Kidney (tissue), 13 donors: ENCODE measurements at regions not wholly inside any gene's neighbourhood (a gene's known extent, or its start where the extent isn't known, plus 50 kb on each side); places are given as distances from the start of the nearest gene placed in this dataset.

ENCODE experiments used
- DNase-seq, 5 donors: peaks; one replicate each; pipeline ENCODE4 v3.0.0-alpha.2; 2013 to 2020
- FAIRE-seq: peaks from 2 replicates; lab custom pipeline; 2012; peaks lifted over from hg19 to GRCh38; lab: Jason Lieb, UNC
- H3K27ac ChIP-seq, 2 donors: one replicate each; pipeline ENCODE4 v1.7.0; 2013; ENCODE audit warnings: low read depth in 2 of 2, low read length in 2 of 2, inconsistent platforms in 1 of 2
- H3K27me3 ChIP-seq: one replicate; pipeline ENCODE4 v1.7.1; 2013; ENCODE audit warnings: low read length, inconsistent platforms; ENCODE audit not compliant: control insufficient read depth, insufficient read depth
- H3K36me3 ChIP-seq, 3 donors: one replicate each; pipeline versions ENCODE4 v1.7.0 to v1.7.1; 2013; ENCODE audit warnings: low read length in 3 of 3, control low read depth in 1 of 3, inconsistent platforms in 1 of 3; ENCODE audit not compliant: insufficient read depth in 3 of 3, control insufficient read depth in 2 of 3
- H3K4me1 ChIP-seq, 3 donors: one replicate each; pipeline versions ENCODE4 v1.7.0 to v1.7.1; 2013; ENCODE audit warnings: low read length in 3 of 3, inconsistent platforms in 1 of 3, low read depth in 1 of 3; ENCODE audit not compliant: control insufficient read depth in 2 of 3, insufficient read depth in 2 of 3
- H3K4me3 ChIP-seq, 3 donors: one replicate each; pipeline versions ENCODE4 v1.7.0 to v1.8.1; 2013; ENCODE audit warnings: low read length in 3 of 3, control low read depth in 1 of 3, inconsistent platforms in 1 of 3
- H3K9ac ChIP-seq, 3 donors: one replicate each; pipeline versions ENCODE4 v1.7.0 to v1.7.1; 2013; ENCODE audit warnings: low read length in 3 of 3, control low read depth in 1 of 3, inconsistent platforms in 1 of 3
- H3K9me3 ChIP-seq, 3 donors: one replicate each; pipeline versions ENCODE4 v1.7.0 to v1.7.1; 2013; ENCODE audit warnings: low read length in 3 of 3, control low read depth in 1 of 3, inconsistent platforms in 1 of 3; ENCODE audit not compliant: control insufficient read depth in 2 of 3, insufficient read depth in 1 of 3
- CTCF ChIP-seq: IDR thresholded peaks from 3 replicates; pipeline ENCODE4 v1.5.1; 2012; ENCODE audit warnings: mild to moderate bottlenecking, moderate library complexity, borderline replicate concordance; ENCODE audit not compliant: insufficient read depth; ENCODE audit errors: extremely low read depth
- intact Hi-C: fragments of 100-400 bp; cut with DNase I; formaldehyde crosslinking; loops from one replicate; pipeline ENCODE4 v1.11.1; 2022
- donor health status: control.
- donor health status: control.
- donor health status: control.
- donor health status: control.
- donor health status: control.
- donor health status: DM: yes; HTN: yes; CAD: no.
- donor health status: Normal renal cell carcinoma (clear cell type).

- no peaks in the 10 kb centered on the region for H3K4me1 ChIP-seq
- no peak for TF ChIP-seq CTCF
These were observed 143.8 kb downstream of the EFNB2 start for GRCh38 chr13:106391681-106392080.

GRCh38 chr13:106391271-106391670 lies 144.2 kb downstream of the EFNB2 start:
- intact Hi-C loops: no loop called here
- Histone ChIP-seq H3K4me1 (no peaks in the 10 kb centered on the region), H3K4me3 (no peak overlapping the region), H3K9me3 (no peaks in the 10 kb centered on the region), H3K9ac (no peak overlapping the region), H3K27me3 (no peaks in the 10 kb centered on the region), H3K27ac (no peak overlapping the region), H3K36me3 (no peaks in the 10 kb centered on the region)
- FAIRE-seq: no peak
- no peak for DNase-seq
- no peak for TF ChIP-seq CTCF

More at GRCh38 chr13:106391681-106392080, 143.8 kb downstream of the EFNB2 start:
- intact Hi-C loops: no loop called here
- H3K9me3 ChIP-seq: no peaks in the 10 kb centered on the region
- H3K27ac ChIP-seq: no peak overlapping the region
- H3K27me3 ChIP-seq: no peaks in the 10 kb centered on the region
- no peak overlapping the region for H3K9ac ChIP-seq
- H3K4me3 ChIP-seq: no peak overlapping the region
- no peaks in the 10 kb centered on the region for H3K36me3 ChIP-seq
- FAIRE-seq: no peak
- DNase-seq: no peak

GRCh38 chr13:106390367-106390766 lies 145.1 kb downstream of the EFNB2 start:
- no peak for TF ChIP-seq CTCF
- FAIRE-seq: no peak
- Histone ChIP-seq H3K9ac (no peak overlapping the region), H3K4me1 (no peaks in the 10 kb centered on the region), H3K27ac (no peak overlapping the region), H3K27me3 (no peaks in the 10 kb centered on the region), H3K9me3 (no peaks in the 10 kb centered on the region), H3K36me3 (no peaks in the 10 kb centered on the region), H3K4me3 (no peak overlapping the region)
- no peak for DNase-seq
- intact Hi-C loops: no loop called here

- DNase-seq: no peak
- H3K27ac ChIP-seq: no peak overlapping the region
- no peak for TF ChIP-seq CTCF
- H3K4me1 ChIP-seq: no peaks in the 10 kb centered on the region
- no peaks in the 10 kb centered on the region for H3K9me3 ChIP-seq
- no peaks in the 10 kb centered on the region for H3K36me3 ChIP-seq
- intact Hi-C loops: no loop called here
- no peak overlapping the region for H3K9ac ChIP-seq
- H3K4me3 ChIP-seq: no peak overlapping the region
- FAIRE-seq: no peak
- no peaks in the 10 kb centered on the region for H3K27me3 ChIP-seq
These were observed 149.8 kb downstream of the EFNB2 start for GRCh38 chr13:106385654-106386053.
